ENCODE measurements at regions not wholly inside any gene's neighbourhood (a gene's known extent, or its start where the extent isn't known, plus 50 kb on each side); places are given as distances from the start of the nearest gene placed in this dataset.

- Histone ChIP-seq H3K4me2 (ENCODE audit: low read length) (no peak overlapping the region), H3K27ac (ENCODE audit: low read depth, low read length, poor library complexity, severe bottlenecking) (no peak overlapping the region), H3K4me3 (ENCODE audit: low read depth, low read length, poor library complexity, severe bottlenecking) (no peak overlapping the region), H3K9me2 (ENCODE audit: insufficient read depth, low read length) (no peaks in the 10 kb centered on the region), H4K20me1 (ENCODE audit: insufficient read depth, low read length) (no peaks in the 10 kb centered on the region), H3K9me3 (ENCODE audit: low read length) (no peaks in the 10 kb centered on the region), H3K36me3 (ENCODE audit: insufficient read depth, low read length) (no peaks in the 10 kb centered on the region), H2AFZ (ENCODE audit: low read length) (no peak overlapping the region), H3K79me2 (ENCODE audit: insufficient read depth, low read depth, low read length) (no peaks in the 10 kb centered on the region), H3K4me1 (ENCODE audit: insufficient read depth, low read length, poor library complexity, severe bottlenecking) (no peaks in the 10 kb centered on the region)
- POLR2A ChIA-PET = interaction anchor here (0.5 to 0.8 kb wide), 4 partner anchors 92 to 344 kb away, joined by 3 to 4 read pairs (median 4); no protein-coding TSS in a partner anchor
- CTCF ChIA-PET (ENCODE audit: unreplicated experiment) = no interaction called here
- intact Hi-C loops (cut with micrococcal nuclease; ENCODE audit: unreplicated experiment) = no loop called here
- no peak for DNase-seq (ENCODE audit: low spot score)
- no TSS peak for BruUV-seq (replicated peaks)
- TF ChIP-seq EZH2phosphoT487 (IDR thresholded peaks at IDR 0.05; ENCODE audit: borderline replicate concordance, low read depth, low read length) (no peak), CTCF (conservative IDR thresholded peaks at IDR 0.05; ENCODE audit: low read length) (no peak)
These were observed 341.8 kb upstream of the SMARCA2 start for GRCh38 chr9:1673300-1673699.

- no peak overlapping the region for H3K4me2 ChIP-seq (ENCODE audit: low read length)
- no peak overlapping the region for H3K27ac ChIP-seq (ENCODE audit: low read depth, low read length, poor library complexity, severe bottlenecking)
- H4K20me1 ChIP-seq (ENCODE audit: insufficient read depth, low read length) = no peaks in the 10 kb centered on the region
- no peaks in the 10 kb centered on the region for H3K36me3 ChIP-seq (ENCODE audit: insufficient read depth, low read length)
- POLR2A ChIA-PET = no interaction called here
- H3K4me1 ChIP-seq (ENCODE audit: insufficient read depth, low read length, poor library complexity, severe bottlenecking) = no peaks in the 10 kb centered on the region
- BruUV-seq (replicated peaks) = no TSS peak
- CTCF ChIA-PET (ENCODE audit: unreplicated experiment) = no interaction called here
- no peaks in the 10 kb centered on the region for H3K79me2 ChIP-seq (ENCODE audit: insufficient read depth, low read depth, low read length)
- TF ChIP-seq CTCF (conservative IDR thresholded peaks at IDR 0.05; ENCODE audit: low read length) (no peak), EZH2phosphoT487 (IDR thresholded peaks at IDR 0.05; ENCODE audit: borderline replicate concordance, low read depth, low read length) (no peak)
- H3K4me3 ChIP-seq (ENCODE audit: low read depth, low read length, poor library complexity, severe bottlenecking) = no peak overlapping the region
- H3K9me3 ChIP-seq (ENCODE audit: low read length) = no peaks in the 10 kb centered on the region
- no peak for DNase-seq (ENCODE audit: low spot score)
- no peaks in the 10 kb centered on the region for H3K9me2 ChIP-seq (ENCODE audit: insufficient read depth, low read length)
- intact Hi-C loops (cut with micrococcal nuclease; ENCODE audit: unreplicated experiment) = no loop called here
- H2AFZ ChIP-seq (ENCODE audit: low read length) = no peak overlapping the region
These were observed 338.4 kb upstream of the SMARCA2 start for GRCh38 chr9:1676771-1677170.

- POLR2A ChIA-PET = no interaction called here
- TF ChIP-seq CTCF (conservative IDR thresholded peaks at IDR 0.05; ENCODE audit: low read length) = no peak
- H3K27ac ChIP-seq (ENCODE audit: low read depth, low read length, poor library complexity, severe bottlenecking) = no peak overlapping the region
- CTCF ChIA-PET (ENCODE audit: unreplicated experiment) = no interaction called here
- H3K4me3 ChIP-seq (ENCODE audit: low read depth, low read length, poor library complexity, severe bottlenecking) = no peak overlapping the region
- intact Hi-C loops (cut with micrococcal nuclease; ENCODE audit: unreplicated experiment) = no loop called here
- no peaks in the 10 kb centered on the region for H4K20me1 ChIP-seq (ENCODE audit: insufficient read depth, low read length)
- H3K79me2 ChIP-seq (ENCODE audit: insufficient read depth, low read depth, low read length) = no peaks in the 10 kb centered on the region
- H3K36me3 ChIP-seq (ENCODE audit: insufficient read depth, low read length) = no peaks in the 10 kb centered on the region
- no peak for DNase-seq (ENCODE audit: low spot score)
- no peaks in the 10 kb centered on the region for H3K4me1 ChIP-seq (ENCODE audit: insufficient read depth, low read length, poor library complexity, severe bottlenecking)
- no peaks in the 10 kb centered on the region for H3K9me3 ChIP-seq (ENCODE audit: low read length)
- H2AFZ ChIP-seq (ENCODE audit: low read length) = no peak overlapping the region
- no peaks in the 10 kb centered on the region for H3K9me2 ChIP-seq (ENCODE audit: insufficient read depth, low read length)
- no peak overlapping the region for H3K4me2 ChIP-seq (ENCODE audit: low read length)
- no TSS peak for BruUV-seq (replicated peaks)
These were observed 331.2 kb upstream of the SMARCA2 start for GRCh38 chr9:1683951-1684350.

Data from OCI-LY7 (cell line).